ENCODE measurements at regions not wholly inside any gene's neighbourhood (a gene's known extent, or its start where the extent isn't known, plus 50 kb on each side); places are given as distances from the start of the nearest gene placed in this dataset.

GRCh38 chr10:62618054-62618453, 186.5 kb upstream of the ADO start:
- TF ChIP-seq, protein P1, sequence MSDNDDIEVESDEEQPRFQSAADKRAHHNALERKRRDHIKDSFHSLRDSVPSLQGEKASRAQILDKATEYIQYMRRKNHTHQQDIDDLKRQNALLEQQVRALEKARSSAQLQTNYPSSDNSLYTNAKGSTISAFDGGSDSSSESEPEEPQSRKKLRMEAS (IDR thresholded peaks at IDR 0.05; ENCODE audit: low read depth, low read length), result no peak
- TF ChIP-seq CTCF (IDR thresholded peaks at IDR 0.05; ENCODE audit: low read depth, low read length) (no peak), POLR2A (IDR thresholded peaks at IDR 0.05; ENCODE audit: extremely low read depth, insufficient read length) (no peak), MYC (IDR thresholded peaks at IDR 0.05; ENCODE audit: low read depth, low read length) (no peak)
